Activated B cell treated with CpG ODN at 0.5 μM for 24 hours (primary cell): ENCODE measurements at regions not wholly inside any gene's neighbourhood (a gene's known extent, or its start where the extent isn't known, plus 50 kb on each side); places are given as distances from the start of the nearest gene placed in this dataset.
A peak's percentile ranks its signal among the peaks of the same experiment; 100 is the strongest.
"Not testable (repeated sequence)": the region's sequence is repeated elsewhere in the genome, so short reads cannot be mapped to it uniquely, and the experiment has no call there.

Experiments
- ATAC-seq: fragments of 200-7000 bp; cut with Tn5 transposase; one replicate; pipeline ENCODE4 v1.10.0; 2021; ENCODE audit warnings: low read depth, mild to moderate bottlenecking, moderate library complexity
- CTCF ChIA-PET: fragments of 350-600 bp; sonication (Branson Sonifier 250); formaldehyde crosslinking; loops from one replicate; lab custom pipeline; 2021; ENCODE audit warnings: antibody characterized with exemption; lab: Charles Lee
- POLR2A ChIA-PET: fragments of 350-600 bp; sonication (Branson Sonifier 250); formaldehyde crosslinking; loops from one replicate; lab custom pipeline; 2021; ENCODE audit warnings: antibody characterized with exemption; lab: Charles Lee
- DNase-seq: peaks from one replicate; pipeline ENCODE4 v3.0.0; 2022
- H3K27ac Mint-ChIP-seq: one replicate; pipeline ENCODE4 v1.8.0; 2020; ENCODE audit warnings: mixed read lengths
- H3K27me3 Mint-ChIP-seq: one replicate; pipeline ENCODE4 v1.8.0; 2021; ENCODE audit warnings: mixed read lengths
- H3K36me3 Mint-ChIP-seq: one replicate; pipeline ENCODE4 v1.8.0; 2021; ENCODE audit warnings: low read depth, mixed read lengths
- H3K4me1 Mint-ChIP-seq: one replicate; pipeline ENCODE4 v1.8.0; 2021; ENCODE audit warnings: mixed read lengths
- H3K4me3 Mint-ChIP-seq: one replicate; pipeline ENCODE4 v1.8.0; 2020; ENCODE audit warnings: mild to moderate bottlenecking, mixed read lengths
- H3K9me3 Mint-ChIP-seq: one replicate; pipeline ENCODE4 v1.8.0; 2020; ENCODE audit warnings: mixed read lengths
- intact Hi-C: fragments of 100-400 bp; cut with micrococcal nuclease; formaldehyde crosslinking; loops from one replicate; pipeline ENCODE4 v1.15.1; 2024
- TF ChIP-seq, protein P1 (sequence below): fragments of 200-600 bp; IDR thresholded peaks from one replicate; pipeline ENCODE4 v1.8.0; 2022; ENCODE audit warnings: antibody characterized with exemption, mild to moderate bottlenecking

DNA sequence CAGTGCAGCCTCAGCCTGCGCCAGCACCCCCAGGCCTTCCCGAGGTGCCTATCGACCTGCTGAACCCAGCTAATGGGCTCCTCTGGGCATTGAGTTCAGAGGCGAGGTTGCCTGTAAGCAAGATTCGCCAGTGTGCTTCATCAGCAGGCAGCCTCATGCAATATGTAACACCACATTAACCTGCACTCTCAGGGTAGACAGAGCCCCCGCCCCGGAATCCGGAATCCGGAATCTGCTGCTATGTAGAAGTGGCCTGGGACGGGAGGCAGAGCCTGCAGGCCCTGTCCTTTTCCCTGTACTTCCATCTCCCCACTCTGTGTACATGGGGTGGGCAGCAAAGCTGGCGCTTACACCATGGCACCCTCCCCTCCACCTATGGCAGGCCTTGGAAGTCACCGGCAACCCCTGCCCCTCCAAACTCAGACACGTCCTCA, 83.9 kb upstream of the RET start:
- Mint-ChIP-seq H3K27me3 (no peaks in the 10 kb centered on the region), H3K4me3 (no peak overlapping the region), H3K4me1 (no peaks in the 10 kb centered on the region), H3K9me3 (no peaks in the 10 kb centered on the region), H3K27ac (no peak overlapping the region), H3K36me3 (no peaks in the 10 kb centered on the region)
- intact Hi-C loops, result no loop called here
- TF ChIP-seq, protein P1, sequence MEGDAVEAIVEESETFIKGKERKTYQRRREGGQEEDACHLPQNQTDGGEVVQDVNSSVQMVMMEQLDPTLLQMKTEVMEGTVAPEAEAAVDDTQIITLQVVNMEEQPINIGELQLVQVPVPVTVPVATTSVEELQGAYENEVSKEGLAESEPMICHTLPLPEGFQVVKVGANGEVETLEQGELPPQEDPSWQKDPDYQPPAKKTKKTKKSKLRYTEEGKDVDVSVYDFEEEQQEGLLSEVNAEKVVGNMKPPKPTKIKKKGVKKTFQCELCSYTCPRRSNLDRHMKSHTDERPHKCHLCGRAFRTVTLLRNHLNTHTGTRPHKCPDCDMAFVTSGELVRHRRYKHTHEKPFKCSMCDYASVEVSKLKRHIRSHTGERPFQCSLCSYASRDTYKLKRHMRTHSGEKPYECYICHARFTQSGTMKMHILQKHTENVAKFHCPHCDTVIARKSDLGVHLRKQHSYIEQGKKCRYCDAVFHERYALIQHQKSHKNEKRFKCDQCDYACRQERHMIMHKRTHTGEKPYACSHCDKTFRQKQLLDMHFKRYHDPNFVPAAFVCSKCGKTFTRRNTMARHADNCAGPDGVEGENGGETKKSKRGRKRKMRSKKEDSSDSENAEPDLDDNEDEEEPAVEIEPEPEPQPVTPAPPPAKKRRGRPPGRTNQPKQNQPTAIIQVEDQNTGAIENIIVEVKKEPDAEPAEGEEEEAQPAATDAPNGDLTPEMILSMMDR, result no peak
- ChIA-PET CTCF (no interaction called here), POLR2A (no interaction called here)
- no peak for DNase-seq
- ATAC-seq, result no peak

DNA sequence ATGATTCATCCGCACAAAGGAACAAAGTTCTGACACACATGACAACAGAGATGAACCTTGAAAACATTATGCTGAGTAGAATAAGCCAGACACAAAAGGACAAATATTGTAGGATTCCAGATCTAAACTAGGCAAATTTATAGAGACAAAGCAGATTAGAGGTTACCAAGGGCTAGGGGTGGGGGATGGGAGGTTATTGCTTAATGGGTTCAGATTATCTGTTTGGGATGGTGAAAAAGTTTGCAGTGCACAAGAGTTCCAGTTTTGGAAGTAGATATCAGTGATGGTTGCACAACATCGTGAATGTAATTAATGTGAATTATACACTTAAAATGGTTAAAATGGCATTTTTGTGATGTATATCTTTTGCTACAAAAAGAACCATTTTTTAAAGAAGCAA, 82.0 kb upstream of the RET start:
- H3K4me1 Mint-ChIP-seq, H3K27ac Mint-ChIP-seq, H3K36me3 Mint-ChIP-seq, ATAC-seq, DNase-seq, POLR2A ChIA-PET, H3K9me3 Mint-ChIP-seq, H3K4me3 Mint-ChIP-seq, H3K27me3 Mint-ChIP-seq, CTCF ChIA-PET, intact Hi-C loops: not testable (repeated sequence)

DNA sequence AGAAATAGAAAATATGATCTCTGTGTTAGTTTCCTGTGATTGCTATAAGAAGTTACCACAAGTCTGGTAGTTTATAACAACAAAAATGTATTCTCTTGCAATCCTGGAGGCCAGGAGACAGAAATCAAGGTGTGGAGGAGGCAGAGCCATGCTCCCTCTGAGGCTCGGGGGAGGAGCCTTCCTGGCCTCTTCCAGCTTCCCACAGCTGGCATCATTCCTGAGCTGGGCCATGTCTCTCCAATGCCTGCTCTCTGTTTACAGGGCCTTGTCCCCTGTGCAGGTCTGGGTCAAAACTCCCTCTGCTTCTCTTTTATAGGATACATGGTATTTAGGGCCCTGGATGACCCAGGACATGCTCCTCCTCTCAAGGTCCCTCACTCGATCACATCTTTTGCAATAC, 81.3 kb upstream of the RET start:
- Mint-ChIP-seq H3K4me1 (no peaks in the 10 kb centered on the region), H3K27ac (no peak overlapping the region), H3K4me3 (no peak overlapping the region), H3K27me3 (no peaks in the 10 kb centered on the region), H3K9me3 (no peaks in the 10 kb centered on the region), H3K36me3 (no peaks in the 10 kb centered on the region)
- TF ChIP-seq, protein P1, result no peak
- ATAC-seq, result no peak
- intact Hi-C loops, result no loop called here
- POLR2A ChIA-PET, result no interaction called here
- CTCF ChIA-PET, result no interaction called here
- DNase-seq, result no peak

DNA sequence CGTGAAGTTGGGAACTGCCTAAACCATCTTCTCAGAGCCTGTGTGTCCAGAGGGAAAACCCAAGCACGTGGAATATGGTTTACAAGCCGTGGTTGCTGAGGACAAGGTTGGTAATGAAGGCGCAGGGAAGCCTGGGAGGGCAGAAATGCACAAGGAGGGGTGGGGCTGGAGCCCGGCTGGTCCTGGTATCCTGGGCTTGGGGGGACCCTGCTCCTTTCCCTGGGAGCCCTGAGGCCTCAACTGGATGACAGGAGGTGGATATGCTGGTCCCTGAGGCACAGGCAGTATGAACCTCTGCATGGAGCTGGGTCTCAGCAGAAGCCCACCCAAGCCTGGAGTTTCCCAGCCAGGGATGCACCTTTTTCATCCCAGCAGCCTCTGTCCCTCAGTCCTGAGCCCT, 80.3 kb upstream of the RET start:
- intact Hi-C loops, result no loop called here
- ATAC-seq, result no peak
- H3K27me3 Mint-ChIP-seq, result no peaks in the 10 kb centered on the region
- H3K36me3 Mint-ChIP-seq, result no peaks in the 10 kb centered on the region
- no peak for DNase-seq
- no peaks in the 10 kb centered on the region for H3K4me1 Mint-ChIP-seq
- ChIA-PET CTCF (no interaction called here), POLR2A (no interaction called here)
- H3K27ac Mint-ChIP-seq, result no peak overlapping the region
- no peak overlapping the region for H3K4me3 Mint-ChIP-seq
- TF ChIP-seq, protein P1, result no peak
- no peaks in the 10 kb centered on the region for H3K9me3 Mint-ChIP-seq

DNA sequence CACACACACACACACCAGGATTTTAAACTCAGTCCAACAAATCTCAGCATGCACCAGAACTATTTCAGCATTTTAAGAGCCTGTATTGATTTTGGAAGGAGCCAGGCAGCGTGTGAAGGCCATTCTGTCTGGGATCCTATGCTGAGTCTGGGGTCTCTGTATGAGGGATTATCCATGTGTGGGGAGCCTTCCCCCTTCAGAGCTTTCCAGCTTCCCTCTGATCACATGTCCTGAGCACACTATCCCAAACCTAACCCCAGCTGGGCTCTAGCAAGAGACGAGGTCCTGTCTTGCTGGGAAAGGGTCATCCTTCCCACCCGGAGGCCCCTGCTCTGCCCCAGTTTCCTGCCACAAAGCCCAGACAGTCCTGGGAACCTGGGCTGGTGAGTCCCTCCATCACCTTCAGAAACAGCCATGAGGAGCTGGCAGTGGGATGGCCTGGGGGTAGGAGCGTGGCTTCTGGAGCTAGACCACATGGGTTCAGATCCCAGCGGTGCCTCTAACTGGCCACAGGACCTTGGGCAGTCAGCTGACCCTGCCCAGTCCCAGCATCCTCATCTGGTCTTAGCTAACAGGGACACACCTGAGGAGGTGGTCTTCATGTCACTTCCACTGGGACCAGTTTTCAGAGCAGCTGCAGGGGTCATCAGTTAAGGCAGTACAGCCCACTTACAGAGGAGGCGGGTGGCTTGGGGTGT, 79.6 kb upstream of the RET start:
- DNase-seq (peak; percentile 9), ATAC-seq (no peak)
- POLR2A ChIA-PET, result no interaction called here
- Mint-ChIP-seq H3K36me3 (no peaks in the 10 kb centered on the region), H3K27ac (no peak overlapping the region), H3K4me1 (no peaks in the 10 kb centered on the region), H3K27me3 (no peaks in the 10 kb centered on the region), H3K9me3 (no peaks in the 10 kb centered on the region), H3K4me3 (no peak overlapping the region)
- CTCF ChIA-PET, result no interaction called here
- TF ChIP-seq, protein P1, result no peak
- intact Hi-C loops, result no loop called here

DNA sequence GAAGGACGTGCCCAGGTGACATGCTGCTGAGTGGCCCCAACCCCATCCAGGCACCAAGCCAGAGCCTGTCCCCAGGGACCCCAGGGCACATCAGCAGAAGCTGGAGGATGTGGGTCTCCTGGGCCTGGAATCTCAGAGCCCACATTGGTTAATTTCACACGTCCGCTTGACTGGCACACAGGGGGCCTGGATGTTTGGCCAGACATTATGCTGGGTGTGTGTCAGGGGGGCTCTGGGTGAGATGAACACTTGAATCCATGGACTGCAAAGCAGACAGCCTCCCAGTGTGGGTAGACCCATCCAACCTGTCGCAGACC, 79.1 kb upstream of the RET start:
- no peak overlapping the region for H3K4me3 Mint-ChIP-seq
- ChIA-PET CTCF (no interaction called here), POLR2A (no interaction called here)
- TF ChIP-seq, protein P1, result no peak
- no peak overlapping the region for H3K27ac Mint-ChIP-seq
- no peaks in the 10 kb centered on the region for H3K36me3 Mint-ChIP-seq
- no peak for ATAC-seq
- H3K4me1 Mint-ChIP-seq, result no peaks in the 10 kb centered on the region
- H3K9me3 Mint-ChIP-seq, result no peaks in the 10 kb centered on the region
- intact Hi-C loops, result no loop called here
- DNase-seq, result peak; percentile 12
- H3K27me3 Mint-ChIP-seq, result no peaks in the 10 kb centered on the region
